ENCODE measurements at regions not wholly inside any gene's neighbourhood (a gene's known extent, or its start where the extent isn't known, plus 50 kb on each side); places are given as distances from the start of the nearest gene placed in this dataset.

DNA sequence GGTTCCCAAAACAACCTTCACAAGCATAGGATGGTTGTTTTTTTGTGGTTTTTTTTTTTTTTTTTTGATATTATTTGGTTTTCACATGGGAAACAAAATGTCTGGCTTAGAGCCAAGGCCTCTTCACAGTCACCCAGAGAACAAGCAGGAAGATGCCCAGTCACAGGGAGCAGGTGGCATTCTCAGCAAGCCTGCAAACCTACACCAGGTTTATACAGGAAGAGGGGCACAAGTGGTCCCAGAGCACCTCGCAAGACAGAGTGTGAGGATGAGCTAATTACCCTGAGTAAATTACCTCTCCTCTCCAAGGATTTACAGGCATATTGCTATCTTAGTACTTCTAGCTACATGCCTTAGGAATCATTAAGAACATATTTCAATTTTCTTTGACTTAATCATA is 1375.6 kb downstream of the EFNB2 start:
- H3K79me2 ChIP-seq (ENCODE audit: low read length) = no peaks in the 10 kb centered on the region
- H3K9me2 ChIP-seq (replicated peaks; ENCODE audit: low read length) = no peaks in the 10 kb centered on the region
- H2AFZ ChIP-seq (ENCODE audit: low read length) = no peak overlapping the region
- no peak for TF ChIP-seq EZH2phosphoT487 (IDR thresholded peaks at IDR 0.05; ENCODE audit: borderline replicate concordance, low read length)
- no peak for TF ChIP-seq EZH2 (IDR thresholded peaks at IDR 0.05; ENCODE audit: low read length, unreplicated experiment)
- TF ChIP-seq, protein P1, sequence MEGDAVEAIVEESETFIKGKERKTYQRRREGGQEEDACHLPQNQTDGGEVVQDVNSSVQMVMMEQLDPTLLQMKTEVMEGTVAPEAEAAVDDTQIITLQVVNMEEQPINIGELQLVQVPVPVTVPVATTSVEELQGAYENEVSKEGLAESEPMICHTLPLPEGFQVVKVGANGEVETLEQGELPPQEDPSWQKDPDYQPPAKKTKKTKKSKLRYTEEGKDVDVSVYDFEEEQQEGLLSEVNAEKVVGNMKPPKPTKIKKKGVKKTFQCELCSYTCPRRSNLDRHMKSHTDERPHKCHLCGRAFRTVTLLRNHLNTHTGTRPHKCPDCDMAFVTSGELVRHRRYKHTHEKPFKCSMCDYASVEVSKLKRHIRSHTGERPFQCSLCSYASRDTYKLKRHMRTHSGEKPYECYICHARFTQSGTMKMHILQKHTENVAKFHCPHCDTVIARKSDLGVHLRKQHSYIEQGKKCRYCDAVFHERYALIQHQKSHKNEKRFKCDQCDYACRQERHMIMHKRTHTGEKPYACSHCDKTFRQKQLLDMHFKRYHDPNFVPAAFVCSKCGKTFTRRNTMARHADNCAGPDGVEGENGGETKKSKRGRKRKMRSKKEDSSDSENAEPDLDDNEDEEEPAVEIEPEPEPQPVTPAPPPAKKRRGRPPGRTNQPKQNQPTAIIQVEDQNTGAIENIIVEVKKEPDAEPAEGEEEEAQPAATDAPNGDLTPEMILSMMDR (conservative IDR thresholded peaks at IDR 0.05; ENCODE audit: low read depth, low read length) = no peak
- no peak overlapping the region for H3K27ac ChIP-seq (ENCODE audit: low read length)
- no peaks in the 10 kb centered on the region for H3K9me3 ChIP-seq (ENCODE audit: low read length)
- no peaks in the 10 kb centered on the region for H3F3A ChIP-seq (ENCODE audit: low read length, unreplicated experiment)
- intact Hi-C loops (cut with micrococcal nuclease) = no loop called here
- no peaks in the 10 kb centered on the region for H3K36me3 ChIP-seq (ENCODE audit: low read depth, low read length)
- no TSS peak for BruUV-seq (replicated peaks)
- ATAC-seq (no peak), DNase-seq (no peak)
- no peak overlapping the region for H3K4me3 ChIP-seq (ENCODE audit: low read length)
- no peaks in the 10 kb centered on the region for H3K27me3 ChIP-seq (ENCODE audit: low read length)
- ChIA-PET POLR2A (ENCODE audit: unreplicated experiment) (no interaction called here), CTCF (no interaction called here)
- H3K9ac ChIP-seq (ENCODE audit: low read length) = no peak overlapping the region
- H4K20me1 ChIP-seq (ENCODE audit: low read length) = no peaks in the 10 kb centered on the region
- H3K4me1 ChIP-seq (ENCODE audit: insufficient read depth, low read length) = no peaks in the 10 kb centered on the region
- H3K4me2 ChIP-seq (ENCODE audit: low read length) = no peak overlapping the region

DNA sequence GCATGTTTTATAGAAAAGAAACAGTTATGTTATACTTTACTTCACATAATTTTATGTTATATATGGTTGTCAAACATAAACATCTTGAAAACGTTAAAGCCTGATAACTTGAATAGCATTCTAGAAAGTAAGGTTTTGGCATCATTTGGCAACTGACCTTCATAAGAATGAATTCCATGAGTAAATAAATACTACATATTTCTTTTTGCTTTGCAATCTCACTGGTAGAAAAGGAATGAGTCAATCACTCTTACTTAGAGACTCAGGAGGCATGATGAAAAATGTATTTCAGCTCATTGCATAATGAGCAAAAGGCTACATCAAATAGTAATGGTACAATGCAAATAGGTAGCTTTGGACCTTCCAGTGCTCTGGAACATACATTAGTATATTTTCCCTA is 1381.9 kb downstream of the EFNB2 start:
- Histone ChIP-seq H4K20me1 (ENCODE audit: low read length) (no peaks in the 10 kb centered on the region), H3F3A (ENCODE audit: low read length, unreplicated experiment) (no peaks in the 10 kb centered on the region), H3K27me3 (ENCODE audit: low read length) (no peaks in the 10 kb centered on the region), H3K4me3 (ENCODE audit: low read length) (no peak overlapping the region), H3K4me1 (ENCODE audit: insufficient read depth, low read length) (no peaks in the 10 kb centered on the region), H3K27ac (ENCODE audit: low read length) (no peak overlapping the region), H3K36me3 (ENCODE audit: low read depth, low read length) (no peaks in the 10 kb centered on the region), H3K9me3 (ENCODE audit: low read length) (no peaks in the 10 kb centered on the region), H3K9ac (ENCODE audit: low read length) (no peak overlapping the region), H2AFZ (ENCODE audit: low read length) (no peak overlapping the region), H3K9me2 (replicated peaks; ENCODE audit: low read length) (no peaks in the 10 kb centered on the region), H3K4me2 (ENCODE audit: low read length) (no peak overlapping the region), H3K79me2 (ENCODE audit: low read length) (no peaks in the 10 kb centered on the region)
- no peak for TF ChIP-seq EZH2phosphoT487 (IDR thresholded peaks at IDR 0.05; ENCODE audit: borderline replicate concordance, low read length)
- ChIA-PET CTCF (no interaction called here), POLR2A (ENCODE audit: unreplicated experiment) (no interaction called here)
- intact Hi-C loops (cut with micrococcal nuclease) = no loop called here
- ATAC-seq = no peak
- no peak for DNase-seq
- no TSS peak for BruUV-seq (replicated peaks)

DNA sequence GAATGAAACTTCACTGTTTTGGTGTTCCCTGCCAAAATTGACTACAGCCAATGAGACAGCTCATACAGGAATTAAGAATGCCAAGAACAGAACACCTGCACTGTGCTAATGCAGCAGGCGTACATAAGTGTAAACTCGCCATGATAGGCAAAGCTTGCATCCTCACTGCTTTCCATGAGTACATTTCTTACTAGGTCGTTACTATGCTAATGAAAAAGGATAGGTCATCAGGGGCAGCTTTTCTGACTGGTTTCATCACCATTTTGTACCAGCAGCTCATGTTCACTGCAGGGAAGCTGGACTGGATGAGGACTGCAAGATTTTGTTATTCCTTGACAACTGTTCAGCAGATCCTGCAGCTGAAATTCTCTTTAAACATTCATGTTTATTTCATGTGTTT is 1383.8 kb downstream of the EFNB2 start:
- H3K27me3 ChIP-seq (ENCODE audit: low read length) = no peaks in the 10 kb centered on the region
- no peaks in the 10 kb centered on the region for H3K9me3 ChIP-seq (ENCODE audit: low read length)
- H3F3A ChIP-seq (ENCODE audit: low read length, unreplicated experiment) = no peaks in the 10 kb centered on the region
- H3K79me2 ChIP-seq (ENCODE audit: low read length) = no peaks in the 10 kb centered on the region
- H3K27ac ChIP-seq (ENCODE audit: low read length) = no peak overlapping the region
- H3K4me2 ChIP-seq (ENCODE audit: low read length) = no peak overlapping the region
- H2AFZ ChIP-seq (ENCODE audit: low read length) = no peak overlapping the region
- ChIA-PET CTCF (interaction anchor here (0.7 kb wide), 1 partner anchor 14 kb away, joined by 3 read pairs; no protein-coding TSS in a partner anchor), POLR2A (ENCODE audit: unreplicated experiment) (no interaction called here)
- H3K36me3 ChIP-seq (ENCODE audit: low read depth, low read length) = no peaks in the 10 kb centered on the region
- no peak overlapping the region for H3K9ac ChIP-seq (ENCODE audit: low read length)
- no peaks in the 10 kb centered on the region for H4K20me1 ChIP-seq (ENCODE audit: low read length)
- intact Hi-C loops (cut with micrococcal nuclease) = no loop called here
- no peaks in the 10 kb centered on the region for H3K9me2 ChIP-seq (replicated peaks; ENCODE audit: low read length)
- H3K4me1 ChIP-seq (ENCODE audit: insufficient read depth, low read length) = no peaks in the 10 kb centered on the region
- no peak overlapping the region for H3K4me3 ChIP-seq (ENCODE audit: low read length)
- TF ChIP-seq EZH2phosphoT487 (IDR thresholded peaks at IDR 0.05; ENCODE audit: borderline replicate concordance, low read length) = no peak
- TF ChIP-seq EZH2 (IDR thresholded peaks at IDR 0.05; ENCODE audit: low read length, unreplicated experiment) = no peak
- TF ChIP-seq, protein P1 (conservative IDR thresholded peaks at IDR 0.05; ENCODE audit: low read depth, low read length) = no peak
- no peak for DNase-seq
- no peak for ATAC-seq
- BruUV-seq (replicated peaks) = no TSS peak
